Esophagus squamous epithelium (tissue), 5 donors: ENCODE measurements at regions not wholly inside any gene's neighbourhood (a gene's known extent, or its start where the extent isn't known, plus 50 kb on each side); places are given as distances from the start of the nearest gene placed in this dataset.
"Not testable (repeated sequence)": the region's sequence is repeated elsewhere in the genome, so short reads cannot be mapped to it uniquely, and the experiment has no call there.

ENCODE experiments used
- DNase-seq: peaks from one replicate; lab custom pipeline; 2025; lab: John Stamatoyannopoulos, UW
- H3K27ac ChIP-seq, 4 donors: fragments of 200-600 bp; sonication (generic); one replicate each; pipeline ENCODE4 v1.5.1; 2016 to 2019; ENCODE audit warnings: mild to moderate bottlenecking in 1 of 4
- H3K27me3 ChIP-seq, 4 donors: fragments of 200-600 bp; sonication (generic); 1 replicate in 3 of 4; 2 replicates in 1 of 4; pipeline versions ENCODE4 v1.5.1 to v1.6.0; 2017 to 2021; ENCODE audit warnings: antibody characterized with exemption in 1 of 4
- H3K36me3 ChIP-seq, 3 donors: fragments of 200-600 bp; sonication (generic); one replicate each; pipeline ENCODE4 v1.5.1; 2016 to 2019
- H3K4me1 ChIP-seq, 3 donors: fragments of 200-600 bp; sonication (generic); one replicate each; pipeline ENCODE4 v1.5.1; 2017 to 2019
- H3K4me3 ChIP-seq, 4 donors: fragments of 200-600 bp; sonication (generic); 1 replicate in 3 of 4; 2 replicates in 1 of 4; pipeline ENCODE4 v1.5.1; 2016 to 2019; ENCODE audit warnings: mild to moderate bottlenecking in 2 of 4, moderate library complexity in 1 of 4
- H3K9me3 ChIP-seq, 3 donors: fragments of 200-600 bp; sonication (generic); one replicate each; pipeline ENCODE4 v1.5.1; 2016 to 2019
- POLR2A ChIP-seq, 4 donors: fragments of 450-650 bp; IDR thresholded peaks; one replicate each; pipeline ENCODE4 v1.6.1; 2017; ENCODE audit warnings: antibody characterized with exemption in 4 of 4, mild to moderate bottlenecking in 4 of 4, moderate library complexity in 3 of 4
- WGBS, 2 donors: methylation state at CpG; one replicate each; pipeline ENCODE4 v1.1.5; 2018; 5-methylcytosine and 5-hydroxymethylcytosine counted together
- intact Hi-C: fragments of 100-400 bp; cut with DNase I; formaldehyde crosslinking; loops from one replicate; pipeline ENCODE4 v1.15.0; 2022
- TF ChIP-seq, protein P1 (sequence below), 6 experiments: fragments of 450-650 bp in 4 of 6; fragments of 200-600 bp in 2 of 6; sonication (generic) in 2 of 6; IDR thresholded peaks; one replicate each; pipeline ENCODE4 v1.5.1; 2016 to 2019; ENCODE audit warnings: antibody characterized with exemption in 6 of 6, mild to moderate bottlenecking in 4 of 6, moderate library complexity in 4 of 6
- donor health status: DM: yes; HTN: yes; CAD: no.

DNA sequence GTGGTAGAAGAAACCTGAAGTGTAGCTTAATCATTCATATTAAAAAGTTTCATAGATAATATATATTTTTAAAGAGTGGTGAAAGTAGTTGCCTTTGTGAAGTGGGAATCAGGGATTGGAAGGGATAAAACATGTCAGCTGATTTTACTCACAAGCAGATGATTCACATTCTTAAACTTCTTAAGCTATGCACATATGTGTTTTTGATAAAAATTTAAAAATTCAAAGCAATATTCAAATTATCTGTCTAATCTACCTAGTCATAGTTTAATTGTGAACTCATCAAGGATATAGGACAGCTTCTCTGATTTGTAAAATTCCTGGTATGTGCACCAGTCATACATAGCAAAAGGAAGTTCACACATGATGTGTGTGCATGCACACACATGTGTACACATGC is 520.6 kb upstream of the PITX2 start:
- no peak for DNase-seq
- intact Hi-C loops, result no loop called here
- Histone ChIP-seq H3K4me3 (no peak overlapping the region), H3K9me3 (no peaks in the 10 kb centered on the region), H3K27me3 (no peaks in the 10 kb centered on the region), H3K4me1 (no peaks in the 10 kb centered on the region), H3K36me3 (no peaks in the 10 kb centered on the region), H3K27ac (no peak overlapping the region)
- TF ChIP-seq, protein P1, sequence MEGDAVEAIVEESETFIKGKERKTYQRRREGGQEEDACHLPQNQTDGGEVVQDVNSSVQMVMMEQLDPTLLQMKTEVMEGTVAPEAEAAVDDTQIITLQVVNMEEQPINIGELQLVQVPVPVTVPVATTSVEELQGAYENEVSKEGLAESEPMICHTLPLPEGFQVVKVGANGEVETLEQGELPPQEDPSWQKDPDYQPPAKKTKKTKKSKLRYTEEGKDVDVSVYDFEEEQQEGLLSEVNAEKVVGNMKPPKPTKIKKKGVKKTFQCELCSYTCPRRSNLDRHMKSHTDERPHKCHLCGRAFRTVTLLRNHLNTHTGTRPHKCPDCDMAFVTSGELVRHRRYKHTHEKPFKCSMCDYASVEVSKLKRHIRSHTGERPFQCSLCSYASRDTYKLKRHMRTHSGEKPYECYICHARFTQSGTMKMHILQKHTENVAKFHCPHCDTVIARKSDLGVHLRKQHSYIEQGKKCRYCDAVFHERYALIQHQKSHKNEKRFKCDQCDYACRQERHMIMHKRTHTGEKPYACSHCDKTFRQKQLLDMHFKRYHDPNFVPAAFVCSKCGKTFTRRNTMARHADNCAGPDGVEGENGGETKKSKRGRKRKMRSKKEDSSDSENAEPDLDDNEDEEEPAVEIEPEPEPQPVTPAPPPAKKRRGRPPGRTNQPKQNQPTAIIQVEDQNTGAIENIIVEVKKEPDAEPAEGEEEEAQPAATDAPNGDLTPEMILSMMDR (IDR thresholded peaks at IDR 0.05), result no peak
- TF ChIP-seq POLR2A (IDR thresholded peaks at IDR 0.05), result no peak

GRCh38 chr4:111154934-111155333 is 532.1 kb upstream of the PITX2 start:
- no peaks in the 10 kb centered on the region for H3K4me1 ChIP-seq
- H3K27me3 ChIP-seq, result no peaks in the 10 kb centered on the region
- intact Hi-C loops, result no loop called here
- H3K36me3 ChIP-seq, result no peaks in the 10 kb centered on the region
- no peak overlapping the region for H3K27ac ChIP-seq
- peaks cover 0 to 19% (median 0%) of the 10 kb centered on the region in 3 donors for H3K9me3 ChIP-seq
- WGBS, 2 donors, result 77 to 93% methylated on average over 3 to 4 of the region's 6 CpGs
- TF ChIP-seq, protein P1 (IDR thresholded peaks at IDR 0.05), result no peak
- TF ChIP-seq POLR2A (IDR thresholded peaks at IDR 0.05), result no peak
- DNase-seq, result no peak
- no peak overlapping the region for H3K4me3 ChIP-seq

GRCh38 chr4:111164556-111164955 is 541.7 kb upstream of the PITX2 start:
- H3K36me3 ChIP-seq, result not testable (repeated sequence)

GRCh38 chr4:111174331-111174730 is 551.5 kb upstream of the PITX2 start:
- no peaks in the 10 kb centered on the region for H3K9me3 ChIP-seq

More at GRCh38 chr4:111164556-111164955, 541.7 kb upstream of the PITX2 start:
- WGBS, 2 donors, result 20 to 40% methylated on average over 1 of the region's 4 CpGs
- H3K4me1 ChIP-seq, H3K27ac ChIP-seq, H3K4me3 ChIP-seq, DNase-seq, intact Hi-C loops, H3K27me3 ChIP-seq: not testable (repeated sequence)
- peaks cover 0 to 21% (median 6%) of the 10 kb centered on the region in 3 donors for H3K9me3 ChIP-seq

GRCh38 chr4:111178231-111178630 is 555.4 kb upstream of the PITX2 start:
- Histone ChIP-seq H3K9me3 (peaks cover 0 to 8% (median 0%) of the 10 kb centered on the region in 3 donors), H3K36me3 (no peaks in the 10 kb centered on the region), H3K4me3 (no peak overlapping the region), H3K27ac (no peak overlapping the region), H3K27me3 (no peaks in the 10 kb centered on the region), H3K4me1 (no peaks in the 10 kb centered on the region)
- TF ChIP-seq POLR2A (IDR thresholded peaks at IDR 0.05), result no peak
- TF ChIP-seq, protein P1 (IDR thresholded peaks at IDR 0.05), result no peak
- intact Hi-C loops, result no loop called here
- no peak for DNase-seq

More at GRCh38 chr4:111174331-111174730, 551.5 kb upstream of the PITX2 start:
- Histone ChIP-seq H3K4me3 (no peak overlapping the region), H3K4me1 (no peaks in the 10 kb centered on the region), H3K27ac (no peak overlapping the region), H3K27me3 (no peaks in the 10 kb centered on the region), H3K36me3 (no peaks in the 10 kb centered on the region)
- intact Hi-C loops, result no loop called here
- no peak for DNase-seq
- no peak for TF ChIP-seq POLR2A (IDR thresholded peaks at IDR 0.05)
- TF ChIP-seq, protein P1 (IDR thresholded peaks at IDR 0.05), result no peak

DNA sequence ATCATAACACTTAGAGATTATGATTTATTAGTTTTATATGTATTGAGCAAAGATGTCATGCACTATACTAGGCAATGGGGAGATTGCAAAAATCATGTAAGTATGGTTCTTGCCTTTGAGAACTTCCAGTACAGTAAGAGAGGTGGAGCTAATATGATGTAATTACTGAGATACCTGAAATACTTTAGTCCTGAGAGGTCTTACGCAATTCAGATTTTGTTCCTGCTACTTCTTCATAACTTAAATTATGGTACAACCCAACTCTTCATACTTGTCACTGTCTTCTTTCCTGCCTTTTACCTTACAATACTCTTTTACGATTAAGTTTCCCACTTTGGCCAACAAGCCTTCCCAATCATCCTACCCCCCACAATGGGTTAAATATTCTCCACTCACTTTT is 564.2 kb upstream of the PITX2 start:
- H3K4me3 ChIP-seq, result no peak overlapping the region
- no peaks in the 10 kb centered on the region for H3K4me1 ChIP-seq
- TF ChIP-seq, protein P1 (IDR thresholded peaks at IDR 0.05), result no peak
- TF ChIP-seq POLR2A (IDR thresholded peaks at IDR 0.05), result no peak
- H3K9me3 ChIP-seq, result peaks cover 0 to 8% (median 0%) of the 10 kb centered on the region in 3 donors
- DNase-seq, result no peak
- intact Hi-C loops, result no loop called here
- WGBS, 2 donors, result 87 to 92% methylated on average over 2 of the region's 2 CpGs
- H3K27ac ChIP-seq, result no peak overlapping the region
- no peaks in the 10 kb centered on the region for H3K36me3 ChIP-seq
- H3K27me3 ChIP-seq, result no peaks in the 10 kb centered on the region
